ENCODE measurements at regions not wholly inside any gene's neighbourhood (a gene's known extent, or its start where the extent isn't known, plus 50 kb on each side); places are given as distances from the start of the nearest gene placed in this dataset.

- TF ChIP-seq, protein P1, sequence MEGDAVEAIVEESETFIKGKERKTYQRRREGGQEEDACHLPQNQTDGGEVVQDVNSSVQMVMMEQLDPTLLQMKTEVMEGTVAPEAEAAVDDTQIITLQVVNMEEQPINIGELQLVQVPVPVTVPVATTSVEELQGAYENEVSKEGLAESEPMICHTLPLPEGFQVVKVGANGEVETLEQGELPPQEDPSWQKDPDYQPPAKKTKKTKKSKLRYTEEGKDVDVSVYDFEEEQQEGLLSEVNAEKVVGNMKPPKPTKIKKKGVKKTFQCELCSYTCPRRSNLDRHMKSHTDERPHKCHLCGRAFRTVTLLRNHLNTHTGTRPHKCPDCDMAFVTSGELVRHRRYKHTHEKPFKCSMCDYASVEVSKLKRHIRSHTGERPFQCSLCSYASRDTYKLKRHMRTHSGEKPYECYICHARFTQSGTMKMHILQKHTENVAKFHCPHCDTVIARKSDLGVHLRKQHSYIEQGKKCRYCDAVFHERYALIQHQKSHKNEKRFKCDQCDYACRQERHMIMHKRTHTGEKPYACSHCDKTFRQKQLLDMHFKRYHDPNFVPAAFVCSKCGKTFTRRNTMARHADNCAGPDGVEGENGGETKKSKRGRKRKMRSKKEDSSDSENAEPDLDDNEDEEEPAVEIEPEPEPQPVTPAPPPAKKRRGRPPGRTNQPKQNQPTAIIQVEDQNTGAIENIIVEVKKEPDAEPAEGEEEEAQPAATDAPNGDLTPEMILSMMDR (IDR thresholded peaks at IDR 0.05) = no peak
- TF ChIP-seq POLR2A (IDR thresholded peaks at IDR 0.05) = no peak
- no peak for TF ChIP-seq EP300 (IDR thresholded peaks at IDR 0.05)
Measured at GRCh38 chr14:39554576-39554975, 122.3 kb upstream of the FBXO33 start.
